ENCODE measurements at regions not wholly inside any gene's neighbourhood (a gene's known extent, or its start where the extent isn't known, plus 50 kb on each side); places are given as distances from the start of the nearest gene placed in this dataset.

GRCh38 chr6:90654166-90654565 is 67.3 kb upstream of the MAP3K7 start:
- TF ChIP-seq CTCF (IDR thresholded peaks at IDR 0.05; ENCODE audit: borderline replicate concordance, control extremely low read depth, extremely low read depth, insufficient read depth, missing control alignments): no peak
- DNase-seq (ENCODE audit: low spot score): no peak
- in situ Hi-C loops (cut with MboI; ENCODE audit: low sequenced_read_pairs, unreplicated experiment): no loop called here

GRCh38 chr6:90653750-90654149 is 66.9 kb upstream of the MAP3K7 start:
- no peak for TF ChIP-seq CTCF (IDR thresholded peaks at IDR 0.05; ENCODE audit: borderline replicate concordance, control extremely low read depth, extremely low read depth, insufficient read depth, missing control alignments)
- in situ Hi-C loops (cut with MboI; ENCODE audit: low sequenced_read_pairs, unreplicated experiment): no loop called here
- DNase-seq (ENCODE audit: low spot score): no peak

- no peak for TF ChIP-seq CTCF (IDR thresholded peaks at IDR 0.05; ENCODE audit: borderline replicate concordance, control extremely low read depth, extremely low read depth, insufficient read depth, missing control alignments)
- no peak for DNase-seq (ENCODE audit: low spot score)
- in situ Hi-C loops (cut with MboI; ENCODE audit: low sequenced_read_pairs, unreplicated experiment): no loop called here
Measured at GRCh38 chr6:90650041-90650940, 63.4 kb upstream of the MAP3K7 start.

GRCh38 chr6:90648873-90649272 is 62.0 kb upstream of the MAP3K7 start:
- DNase-seq (ENCODE audit: low spot score): no peak
- in situ Hi-C loops (cut with MboI; ENCODE audit: low sequenced_read_pairs, unreplicated experiment): no loop called here
- no peak for TF ChIP-seq CTCF (IDR thresholded peaks at IDR 0.05; ENCODE audit: borderline replicate concordance, control extremely low read depth, extremely low read depth, insufficient read depth, missing control alignments)

- in situ Hi-C loops (cut with MboI; ENCODE audit: low sequenced_read_pairs, unreplicated experiment): no loop called here
- DNase-seq (ENCODE audit: low spot score): no peak
- no peak for TF ChIP-seq CTCF (IDR thresholded peaks at IDR 0.05; ENCODE audit: borderline replicate concordance, control extremely low read depth, extremely low read depth, insufficient read depth, missing control alignments)
Measured at GRCh38 chr6:90646940-90647339, 60.1 kb upstream of the MAP3K7 start.

- in situ Hi-C loops (cut with MboI; ENCODE audit: low sequenced_read_pairs, unreplicated experiment): no loop called here
- DNase-seq (ENCODE audit: low spot score): no peak
- no peak for TF ChIP-seq CTCF (IDR thresholded peaks at IDR 0.05; ENCODE audit: borderline replicate concordance, control extremely low read depth, extremely low read depth, insufficient read depth, missing control alignments)
Measured at GRCh38 chr6:90645634-90646033, 58.8 kb upstream of the MAP3K7 start.

Data from GM13976 (cell line).